ENCODE measurements at regions not wholly inside any gene's neighbourhood (a gene's known extent, or its start where the extent isn't known, plus 50 kb on each side); places are given as distances from the start of the nearest gene placed in this dataset.

GRCh38 chr6:67244037-67244436 is 1391.0 kb upstream of the ADGRB3 start:
- Histone ChIP-seq H3K36me3 (ENCODE audit: insufficient read depth, low read length, poor library complexity, severe bottlenecking) (peaks cover 10% of the 10 kb centered on the region), H3K4me1 (ENCODE audit: insufficient read depth, low read length, poor library complexity, severe bottlenecking) (peaks cover 17% of the 10 kb centered on the region), H3K27ac (ENCODE audit: low read depth, low read length, poor library complexity, severe bottlenecking) (no peak overlapping the region), H3K27me3 (replicated peaks; ENCODE audit: insufficient read depth, low read depth, low read length, poor library complexity) (no peaks in the 10 kb centered on the region), H3K4me3 (ENCODE audit: low read depth, low read length, poor library complexity, severe bottlenecking) (no peak overlapping the region), H3K9me3 (ENCODE audit: low read depth, low read length, poor library complexity, severe bottlenecking) (no peaks in the 10 kb centered on the region)
- no peak for TF ChIP-seq EZH2 (IDR thresholded peaks at IDR 0.05; ENCODE audit: borderline replicate concordance, low read depth, low read length, poor library complexity, severe bottlenecking)
- no peak for TF ChIP-seq CTCF (conservative IDR thresholded peaks at IDR 0.05; ENCODE audit: low read depth, low read length)
- BruUV-seq (replicated peaks): no TSS peak
- ChIA-PET POLR2A (ENCODE audit: low non-redundant PET) (interaction anchor here (0.6 kb wide), 1 partner anchor 8 kb away, joined by 6 read pairs; no protein-coding TSS in a partner anchor), CTCF (no interaction called here)
- intact Hi-C loops (cut with micrococcal nuclease; ENCODE audit: unreplicated experiment): loop anchor here (10.0 kb wide), 2 partner anchors 179 to 319 kb away; no protein-coding TSS in a partner anchor
- no peak for DNase-seq (ENCODE audit: low spot score)

- H3K9me3 ChIP-seq (ENCODE audit: low read depth, low read length, poor library complexity, severe bottlenecking): peaks cover 3% of the 10 kb centered on the region
- H3K4me3 ChIP-seq (ENCODE audit: low read depth, low read length, poor library complexity, severe bottlenecking): no peak overlapping the region
- H3K27ac ChIP-seq (ENCODE audit: low read depth, low read length, poor library complexity, severe bottlenecking): no peak overlapping the region
- DNase-seq (ENCODE audit: low spot score): no peak
- TF ChIP-seq CTCF (conservative IDR thresholded peaks at IDR 0.05; ENCODE audit: low read depth, low read length): no peak
- no peak for TF ChIP-seq EZH2 (IDR thresholded peaks at IDR 0.05; ENCODE audit: borderline replicate concordance, low read depth, low read length, poor library complexity, severe bottlenecking)
- BruUV-seq (replicated peaks): no TSS peak
- CTCF ChIA-PET: no interaction called here
- POLR2A ChIA-PET (ENCODE audit: low non-redundant PET): no interaction called here
- no peaks in the 10 kb centered on the region for H3K27me3 ChIP-seq (replicated peaks; ENCODE audit: insufficient read depth, low read depth, low read length, poor library complexity)
- H3K36me3 ChIP-seq (ENCODE audit: insufficient read depth, low read length, poor library complexity, severe bottlenecking): no peaks in the 10 kb centered on the region
- intact Hi-C loops (cut with micrococcal nuclease; ENCODE audit: unreplicated experiment): no loop called here
- no peaks in the 10 kb centered on the region for H3K4me1 ChIP-seq (ENCODE audit: insufficient read depth, low read length, poor library complexity, severe bottlenecking)
Measured at GRCh38 chr6:67237277-67237676, 1397.8 kb upstream of the ADGRB3 start.

GRCh38 chr6:67231092-67231491 is 1404.0 kb upstream of the ADGRB3 start:
- TF ChIP-seq EZH2 (IDR thresholded peaks at IDR 0.05; ENCODE audit: borderline replicate concordance, low read depth, low read length, poor library complexity, severe bottlenecking) (no peak), CTCF (conservative IDR thresholded peaks at IDR 0.05; ENCODE audit: low read depth, low read length) (no peak)
- Histone ChIP-seq H3K36me3 (ENCODE audit: insufficient read depth, low read length, poor library complexity, severe bottlenecking) (no peaks in the 10 kb centered on the region), H3K27me3 (replicated peaks; ENCODE audit: insufficient read depth, low read depth, low read length, poor library complexity) (no peaks in the 10 kb centered on the region), H3K4me3 (ENCODE audit: low read depth, low read length, poor library complexity, severe bottlenecking) (no peak overlapping the region), H3K9me3 (ENCODE audit: low read depth, low read length, poor library complexity, severe bottlenecking) (no peaks in the 10 kb centered on the region), H3K4me1 (ENCODE audit: insufficient read depth, low read length, poor library complexity, severe bottlenecking) (no peaks in the 10 kb centered on the region), H3K27ac (ENCODE audit: low read depth, low read length, poor library complexity, severe bottlenecking) (no peak overlapping the region)
- DNase-seq (ENCODE audit: low spot score): no peak
- no TSS peak for BruUV-seq (replicated peaks)
- intact Hi-C loops (cut with micrococcal nuclease; ENCODE audit: unreplicated experiment): no loop called here
- ChIA-PET CTCF (no interaction called here), POLR2A (ENCODE audit: low non-redundant PET) (no interaction called here)

Measured in A673 (cell line).